Endodermal cell (in vitro differentiated cells): ENCODE measurements at regions not wholly inside any gene's neighbourhood (a gene's known extent, or its start where the extent isn't known, plus 50 kb on each side); places are given as distances from the start of the nearest gene placed in this dataset.

Experiments used
- DNase-seq: peaks from one replicate; pipeline ENCODE4 v3.0.0-alpha.2; 2017
- H3K27ac ChIP-seq: 2 replicates; pipeline ENCODE4 v1.5.1; 2013; ENCODE audit warnings: mild to moderate bottlenecking, low read depth, low read length, moderate library complexity
- H3K27me3 ChIP-seq: 2 replicates; pipeline ENCODE4 v1.6.1; 2013; ENCODE audit warnings: mild to moderate bottlenecking, low read length, moderate library complexity; ENCODE audit not compliant: insufficient read depth, control insufficient read depth, poor library complexity, severe bottlenecking
- H3K36me3 ChIP-seq: 2 replicates; pipeline ENCODE4 v1.7.0; 2013; ENCODE audit warnings: mild to moderate bottlenecking, low read length, moderate library complexity; ENCODE audit not compliant: control insufficient read depth, insufficient read depth
- H3K4me1 ChIP-seq: one replicate; pipeline ENCODE4 v1.7.0; 2013; ENCODE audit warnings: low read length; ENCODE audit not compliant: control insufficient read depth, insufficient read depth
- H3K4me3 ChIP-seq: 2 replicates; pipeline ENCODE4 v1.5.1; 2013; ENCODE audit warnings: mild to moderate bottlenecking, low read length, moderate library complexity
- H3K9ac ChIP-seq: 2 replicates; pipeline ENCODE4 v1.6.1; 2013; ENCODE audit warnings: mild to moderate bottlenecking, low read length, moderate library complexity; ENCODE audit not compliant: poor library complexity, severe bottlenecking; ENCODE audit errors: extremely low read depth
- H3K9me3 ChIP-seq: 2 replicates; pipeline ENCODE4 v1.6.1; 2013; ENCODE audit warnings: mild to moderate bottlenecking, low read length, moderate library complexity; ENCODE audit not compliant: control insufficient read depth
- H3K27ac Mint-ChIP-seq: 2 replicates; pipeline ENCODE4 v1.8.0; 2020; ENCODE audit warnings: mixed read lengths
- H3K27me3 Mint-ChIP-seq: 2 replicates; pipeline ENCODE4 v1.8.0; 2021; ENCODE audit warnings: mild to moderate bottlenecking, mixed read lengths; ENCODE audit not compliant: insufficient read depth
- H3K36me3 Mint-ChIP-seq: 2 replicates; pipeline ENCODE4 v1.8.0; 2020; ENCODE audit warnings: low read depth, mixed read lengths
- H3K4me1 Mint-ChIP-seq: 2 replicates; pipeline ENCODE4 v1.8.0; 2020; ENCODE audit warnings: mixed read lengths
- H3K4me3 Mint-ChIP-seq: 2 replicates; pipeline ENCODE4 v1.8.0; 2020; ENCODE audit warnings: mild to moderate bottlenecking, moderate library complexity, mixed read lengths
- H3K9me3 Mint-ChIP-seq: 2 replicates; pipeline ENCODE4 v1.8.0; 2020; ENCODE audit warnings: mild to moderate bottlenecking, mixed read lengths
- WGBS, 2 experiments: methylation state at CpG; one replicate each; pipeline versions ENCODE4 v1.1.5 to v1.1.7; 2013; ENCODE audit warnings: missing lambda C conversion rate in 2 of 2, mixed read lengths in 1 of 2; ENCODE audit not compliant: insufficient coverage in 1 of 2, insufficient read length in 1 of 2; 5-methylcytosine and 5-hydroxymethylcytosine counted together
- TF ChIP-seq, protein P1 (sequence below): fragments of 200-600 bp; sonication (generic); conservative IDR thresholded peaks from 2 replicates; pipeline ENCODE4 v1.5.0; 2021; ENCODE audit warnings: antibody characterized with exemption, mild to moderate bottlenecking

DNA sequence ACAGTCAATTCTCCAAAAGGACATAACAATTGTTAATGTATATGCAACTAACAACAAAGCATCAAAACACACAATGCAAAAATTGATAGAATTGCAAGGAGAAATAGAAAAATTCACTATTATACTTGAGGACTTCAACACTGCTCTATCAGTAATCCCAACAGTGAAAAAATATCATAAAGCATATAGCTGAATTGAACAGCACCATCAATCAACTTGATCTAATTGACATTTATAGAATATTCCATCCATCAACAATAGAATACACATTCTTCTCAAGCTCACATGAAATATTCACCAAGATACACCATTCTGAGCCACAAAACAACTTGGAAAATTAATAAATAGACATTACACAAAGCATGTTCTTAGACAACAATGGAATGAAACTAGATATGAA, 60.1 kb upstream of the ASXL3 start:
- H3K9me3 Mint-ChIP-seq, result peaks cover 42% of the 10 kb centered on the region
- H3K9ac ChIP-seq, result no peak overlapping the region
- no peaks in the 10 kb centered on the region for H3K36me3 ChIP-seq
- no peaks in the 10 kb centered on the region for H3K4me1 ChIP-seq
- peaks cover 42% of the 10 kb centered on the region for H3K9me3 ChIP-seq
- no peak overlapping the region for H3K27ac Mint-ChIP-seq
- H3K4me3 ChIP-seq, result no peak overlapping the region
- H3K27me3 ChIP-seq, result no peaks in the 10 kb centered on the region
- TF ChIP-seq, protein P1, sequence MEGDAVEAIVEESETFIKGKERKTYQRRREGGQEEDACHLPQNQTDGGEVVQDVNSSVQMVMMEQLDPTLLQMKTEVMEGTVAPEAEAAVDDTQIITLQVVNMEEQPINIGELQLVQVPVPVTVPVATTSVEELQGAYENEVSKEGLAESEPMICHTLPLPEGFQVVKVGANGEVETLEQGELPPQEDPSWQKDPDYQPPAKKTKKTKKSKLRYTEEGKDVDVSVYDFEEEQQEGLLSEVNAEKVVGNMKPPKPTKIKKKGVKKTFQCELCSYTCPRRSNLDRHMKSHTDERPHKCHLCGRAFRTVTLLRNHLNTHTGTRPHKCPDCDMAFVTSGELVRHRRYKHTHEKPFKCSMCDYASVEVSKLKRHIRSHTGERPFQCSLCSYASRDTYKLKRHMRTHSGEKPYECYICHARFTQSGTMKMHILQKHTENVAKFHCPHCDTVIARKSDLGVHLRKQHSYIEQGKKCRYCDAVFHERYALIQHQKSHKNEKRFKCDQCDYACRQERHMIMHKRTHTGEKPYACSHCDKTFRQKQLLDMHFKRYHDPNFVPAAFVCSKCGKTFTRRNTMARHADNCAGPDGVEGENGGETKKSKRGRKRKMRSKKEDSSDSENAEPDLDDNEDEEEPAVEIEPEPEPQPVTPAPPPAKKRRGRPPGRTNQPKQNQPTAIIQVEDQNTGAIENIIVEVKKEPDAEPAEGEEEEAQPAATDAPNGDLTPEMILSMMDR, result no peak
- no peaks in the 10 kb centered on the region for H3K27me3 Mint-ChIP-seq
- no peak for DNase-seq
- H3K36me3 Mint-ChIP-seq, result no peaks in the 10 kb centered on the region
- no peaks in the 10 kb centered on the region for H3K4me1 Mint-ChIP-seq
- no peak overlapping the region for H3K4me3 Mint-ChIP-seq
- no peak overlapping the region for H3K27ac ChIP-seq

DNA sequence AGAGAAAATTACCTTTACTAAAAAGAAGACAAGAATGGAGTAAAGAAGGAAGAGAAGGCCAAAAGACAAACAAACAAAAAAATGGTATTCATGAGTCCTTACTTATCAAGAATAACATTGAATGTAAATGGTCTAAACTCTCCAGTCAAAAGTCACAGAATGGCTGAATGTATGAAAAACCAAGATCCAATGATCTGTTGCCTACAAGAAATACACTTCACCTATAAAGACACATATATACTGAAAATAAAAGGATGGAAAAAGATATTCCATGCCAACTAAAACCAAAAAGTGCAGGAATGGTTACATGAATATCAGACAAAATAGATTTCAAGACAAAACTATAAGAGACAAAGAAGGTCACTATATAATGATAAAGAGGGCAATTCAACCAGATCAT, 65.0 kb upstream of the ASXL3 start:
- H3K4me1 Mint-ChIP-seq, result no peaks in the 10 kb centered on the region
- no peaks in the 10 kb centered on the region for H3K27me3 Mint-ChIP-seq
- Histone ChIP-seq H3K36me3 (no peaks in the 10 kb centered on the region), H3K4me1 (no peaks in the 10 kb centered on the region), H3K4me3 (no peak overlapping the region), H3K27me3 (no peaks in the 10 kb centered on the region), H3K27ac (no peak overlapping the region), H3K9ac (no peak overlapping the region), H3K9me3 (peaks cover 49% of the 10 kb centered on the region)
- TF ChIP-seq, protein P1, result no peak
- DNase-seq, result no peak
- peaks cover 43% of the 10 kb centered on the region for H3K9me3 Mint-ChIP-seq
- no peaks in the 10 kb centered on the region for H3K36me3 Mint-ChIP-seq
- H3K4me3 Mint-ChIP-seq, result no peak overlapping the region
- no peak overlapping the region for H3K27ac Mint-ChIP-seq

DNA sequence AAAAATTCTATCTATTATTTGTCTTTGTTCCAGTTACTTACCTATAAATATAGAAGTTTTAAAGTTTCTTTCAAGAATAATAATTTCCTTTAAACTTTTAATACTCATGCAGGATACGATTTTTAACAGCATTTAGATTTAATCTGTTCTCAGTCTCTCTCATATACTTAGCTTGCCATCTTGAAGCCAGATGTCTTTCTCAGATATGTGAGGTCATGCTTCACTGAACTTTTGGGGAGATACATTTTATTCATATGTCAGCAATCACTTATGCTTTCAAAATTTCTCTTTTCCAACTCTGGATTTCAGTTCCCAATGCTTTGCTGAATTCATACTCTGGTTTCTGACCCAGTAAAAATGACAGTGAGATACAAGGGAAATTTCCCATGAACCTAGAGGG, 66.5 kb upstream of the CCDC178 start:
- Histone ChIP-seq H3K4me1 (no peaks in the 10 kb centered on the region), H3K4me3 (no peak overlapping the region), H3K9ac (no peak overlapping the region), H3K27me3 (no peaks in the 10 kb centered on the region), H3K9me3 (no peaks in the 10 kb centered on the region), H3K27ac (no peak overlapping the region), H3K36me3 (no peaks in the 10 kb centered on the region)
- H3K27ac Mint-ChIP-seq, result no peak overlapping the region
- H3K4me1 Mint-ChIP-seq, result no peaks in the 10 kb centered on the region
- TF ChIP-seq, protein P1, result no peak
- no peaks in the 10 kb centered on the region for H3K27me3 Mint-ChIP-seq
- peaks cover 2% of the 10 kb centered on the region for H3K9me3 Mint-ChIP-seq
- H3K4me3 Mint-ChIP-seq, result no peak overlapping the region
- no peaks in the 10 kb centered on the region for H3K36me3 Mint-ChIP-seq
- 80 to 92% methylated on average over 1 of the region's 1 CpG for WGBS, 2 experiments
- DNase-seq, result no peak
